ENCODE measurements at regions not wholly inside any gene's neighbourhood (a gene's known extent, or its start where the extent isn't known, plus 50 kb on each side); places are given as distances from the start of the nearest gene placed in this dataset.

- TF ChIP-seq EZH2 (IDR thresholded peaks at IDR 0.05; ENCODE audit: borderline replicate concordance, insufficient read depth, low read depth, low read length, poor library complexity, severe bottlenecking), result no peak
- no peak for TF ChIP-seq CTCF (IDR thresholded peaks at IDR 0.05)
Measured at GRCh38 chr1:5563861-5564577, 428.2 kb downstream of the NPHP4 start.
